GM18858 (cell line): ENCODE measurements at regions not wholly inside any gene's neighbourhood (a gene's known extent, or its start where the extent isn't known, plus 50 kb on each side); places are given as distances from the start of the nearest gene placed in this dataset.
"Not testable (repeated sequence)": the region's sequence is repeated elsewhere in the genome, so short reads cannot be mapped to it uniquely, and the experiment has no call there.

ENCODE experiments used
- ATAC-seq: cut with Tn5 transposase; IDR thresholded peaks from one replicate; pipeline ENCODE4 v1.9.1; 2021; ENCODE audit not compliant: unreplicated experiment

- no peak for ATAC-seq
Measured at GRCh38 chr3:25171897-25172296, 256.2 kb upstream of the RARB start.

- no peak for ATAC-seq
Measured at GRCh38 chr3:25173606-25174005, 254.5 kb upstream of the RARB start.

- ATAC-seq = no peak
Measured at GRCh38 chr3:25174251-25174650, 253.8 kb upstream of the RARB start.

- ATAC-seq = no peak
Measured at GRCh38 chr3:25177041-25177440, 251.0 kb upstream of the RARB start.

GRCh38 chr3:25178672-25179071, 249.4 kb upstream of the RARB start:
- no peak for ATAC-seq

GRCh38 chr3:25181096-25181495, 247.0 kb upstream of the RARB start:
- ATAC-seq = no peak

GRCh38 chr3:25182794-25183193, 245.3 kb upstream of the RARB start:
- ATAC-seq = no peak

GRCh38 chr3:25184641-25185250, 243.3 kb upstream of the RARB start:
- no peak for ATAC-seq

- ATAC-seq = no peak
Measured at GRCh38 chr3:25191673-25192072, 236.4 kb upstream of the RARB start.

- ATAC-seq = not testable (repeated sequence)
Measured at GRCh38 chr3:25199567-25199966, 228.5 kb upstream of the RARB start.

- no peak for ATAC-seq
Measured at GRCh38 chr3:25212736-25213135, 215.3 kb upstream of the RARB start.

GRCh38 chr3:25214034-25214433, 214.0 kb upstream of the RARB start:
- no peak for ATAC-seq

- ATAC-seq = no peak
Measured at GRCh38 chr3:25218362-25218761, 209.7 kb upstream of the RARB start.

GRCh38 chr3:25226747-25227146, 201.3 kb upstream of the RARB start:
- ATAC-seq = no peak

GRCh38 chr3:25229586-25229985, 198.5 kb upstream of the RARB start:
- ATAC-seq = no peak

- ATAC-seq = no peak
Measured at GRCh38 chr3:25235031-25235430, 193.0 kb upstream of the RARB start.

- ATAC-seq = no peak
Measured at GRCh38 chr3:25235466-25235865, 192.6 kb upstream of the RARB start.

- no peak for ATAC-seq
Measured at GRCh38 chr3:25237602-25238001, 190.5 kb upstream of the RARB start.

- ATAC-seq = no peak
Measured at GRCh38 chr3:25239042-25239441, 189.0 kb upstream of the RARB start.

GRCh38 chr3:25246913-25247312, 181.2 kb upstream of the RARB start:
- ATAC-seq = no peak

- no peak for ATAC-seq
Measured at GRCh38 chr3:25252291-25252690, 175.8 kb upstream of the RARB start.

- no peak for ATAC-seq
Measured at GRCh38 chr3:25257026-25257425, 171.0 kb upstream of the RARB start.

GRCh38 chr3:25259871-25260270, 168.2 kb upstream of the RARB start:
- no peak for ATAC-seq

GRCh38 chr3:25262322-25262721, 165.7 kb upstream of the RARB start:
- ATAC-seq = no peak
